ENCODE measurements at regions not wholly inside any gene's neighbourhood (a gene's known extent, or its start where the extent isn't known, plus 50 kb on each side); places are given as distances from the start of the nearest gene placed in this dataset.

DNA sequence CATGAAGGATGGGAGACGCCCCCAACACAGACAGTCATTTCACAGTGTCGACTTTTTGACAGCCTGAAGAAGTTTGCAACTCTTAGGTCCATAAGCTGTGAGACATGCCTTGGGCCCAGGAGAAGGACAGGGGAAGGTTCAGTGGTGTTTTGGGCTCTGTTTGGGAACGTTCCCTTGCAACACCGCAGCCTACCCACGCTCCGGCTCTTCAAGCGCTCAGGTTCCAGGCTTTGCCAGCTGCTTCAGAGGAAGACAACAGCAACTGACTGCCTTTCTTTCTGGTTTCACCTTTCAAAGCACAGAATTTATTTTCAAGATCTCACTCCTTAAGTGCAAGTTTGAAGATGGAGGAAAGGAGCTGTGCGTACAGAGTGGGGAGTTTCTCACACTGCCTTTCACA, 575.8 kb upstream of the B3GAT1 start:
- BruUV-seq (replicated peaks): no TSS peak
- peaks cover 6% of the 10 kb centered on the region for H3K27me3 ChIP-seq (ENCODE audit: insufficient read depth, low read length)
- H3K36me3 ChIP-seq (ENCODE audit: control insufficient read depth in 1 of 2, insufficient read depth in 2 of 2, low read length in 2 of 2): no peaks in the 10 kb centered on the region
- no peak overlapping the region for H2AFZ ChIP-seq (ENCODE audit: low read depth, low read length, poor library complexity, severe bottlenecking)
- no peak for TF ChIP-seq ZNF274 (IDR thresholded peaks at IDR 0.05; ENCODE audit: low read depth, low read length)
- TF ChIP-seq, protein P1, sequence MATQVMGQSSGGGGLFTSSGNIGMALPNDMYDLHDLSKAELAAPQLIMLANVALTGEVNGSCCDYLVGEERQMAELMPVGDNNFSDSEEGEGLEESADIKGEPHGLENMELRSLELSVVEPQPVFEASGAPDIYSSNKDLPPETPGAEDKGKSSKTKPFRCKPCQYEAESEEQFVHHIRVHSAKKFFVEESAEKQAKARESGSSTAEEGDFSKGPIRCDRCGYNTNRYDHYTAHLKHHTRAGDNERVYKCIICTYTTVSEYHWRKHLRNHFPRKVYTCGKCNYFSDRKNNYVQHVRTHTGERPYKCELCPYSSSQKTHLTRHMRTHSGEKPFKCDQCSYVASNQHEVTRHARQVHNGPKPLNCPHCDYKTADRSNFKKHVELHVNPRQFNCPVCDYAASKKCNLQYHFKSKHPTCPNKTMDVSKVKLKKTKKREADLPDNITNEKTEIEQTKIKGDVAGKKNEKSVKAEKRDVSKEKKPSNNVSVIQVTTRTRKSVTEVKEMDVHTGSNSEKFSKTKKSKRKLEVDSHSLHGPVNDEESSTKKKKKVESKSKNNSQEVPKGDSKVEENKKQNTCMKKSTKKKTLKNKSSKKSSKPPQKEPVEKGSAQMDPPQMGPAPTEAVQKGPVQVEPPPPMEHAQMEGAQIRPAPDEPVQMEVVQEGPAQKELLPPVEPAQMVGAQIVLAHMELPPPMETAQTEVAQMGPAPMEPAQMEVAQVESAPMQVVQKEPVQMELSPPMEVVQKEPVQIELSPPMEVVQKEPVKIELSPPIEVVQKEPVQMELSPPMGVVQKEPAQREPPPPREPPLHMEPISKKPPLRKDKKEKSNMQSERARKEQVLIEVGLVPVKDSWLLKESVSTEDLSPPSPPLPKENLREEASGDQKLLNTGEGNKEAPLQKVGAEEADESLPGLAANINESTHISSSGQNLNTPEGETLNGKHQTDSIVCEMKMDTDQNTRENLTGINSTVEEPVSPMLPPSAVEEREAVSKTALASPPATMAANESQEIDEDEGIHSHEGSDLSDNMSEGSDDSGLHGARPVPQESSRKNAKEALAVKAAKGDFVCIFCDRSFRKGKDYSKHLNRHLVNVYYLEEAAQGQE (IDR thresholded peaks at IDR 0.05; ENCODE audit: low read depth): no peak
- TF ChIP-seq SP1 (IDR thresholded peaks at IDR 0.05; ENCODE audit: low read depth): no peak
- TF ChIP-seq CBX3 (IDR thresholded peaks at IDR 0.05; ENCODE audit: low read depth): no peak
- TF ChIP-seq, protein P2, sequence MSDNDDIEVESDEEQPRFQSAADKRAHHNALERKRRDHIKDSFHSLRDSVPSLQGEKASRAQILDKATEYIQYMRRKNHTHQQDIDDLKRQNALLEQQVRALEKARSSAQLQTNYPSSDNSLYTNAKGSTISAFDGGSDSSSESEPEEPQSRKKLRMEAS (IDR thresholded peaks at IDR 0.05): no peak
- TF ChIP-seq RAD21 (IDR thresholded peaks at IDR 0.05; ENCODE audit: low read depth): no peak
- TF ChIP-seq POLR2A (IDR thresholded peaks at IDR 0.05; ENCODE audit: borderline replicate concordance, extremely low read depth, insufficient read depth, insufficient read length): no peak
- TF ChIP-seq TCF7L2 (IDR thresholded peaks at IDR 0.05; ENCODE audit: borderline replicate concordance, extremely low read depth, insufficient read depth, insufficient read length): no peak
- TF ChIP-seq, protein P3, sequence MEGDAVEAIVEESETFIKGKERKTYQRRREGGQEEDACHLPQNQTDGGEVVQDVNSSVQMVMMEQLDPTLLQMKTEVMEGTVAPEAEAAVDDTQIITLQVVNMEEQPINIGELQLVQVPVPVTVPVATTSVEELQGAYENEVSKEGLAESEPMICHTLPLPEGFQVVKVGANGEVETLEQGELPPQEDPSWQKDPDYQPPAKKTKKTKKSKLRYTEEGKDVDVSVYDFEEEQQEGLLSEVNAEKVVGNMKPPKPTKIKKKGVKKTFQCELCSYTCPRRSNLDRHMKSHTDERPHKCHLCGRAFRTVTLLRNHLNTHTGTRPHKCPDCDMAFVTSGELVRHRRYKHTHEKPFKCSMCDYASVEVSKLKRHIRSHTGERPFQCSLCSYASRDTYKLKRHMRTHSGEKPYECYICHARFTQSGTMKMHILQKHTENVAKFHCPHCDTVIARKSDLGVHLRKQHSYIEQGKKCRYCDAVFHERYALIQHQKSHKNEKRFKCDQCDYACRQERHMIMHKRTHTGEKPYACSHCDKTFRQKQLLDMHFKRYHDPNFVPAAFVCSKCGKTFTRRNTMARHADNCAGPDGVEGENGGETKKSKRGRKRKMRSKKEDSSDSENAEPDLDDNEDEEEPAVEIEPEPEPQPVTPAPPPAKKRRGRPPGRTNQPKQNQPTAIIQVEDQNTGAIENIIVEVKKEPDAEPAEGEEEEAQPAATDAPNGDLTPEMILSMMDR (IDR thresholded peaks at IDR 0.05 in 2 of 3, conservative IDR thresholded peaks at IDR 0.05 in 1 of 3; ENCODE audit: borderline replicate concordance in 1 of 3, insufficient read depth in 1 of 3, low read depth in 2 of 3, low read length in 2 of 3): no peak
- no peak for TF ChIP-seq ELF1 (IDR thresholded peaks at IDR 0.05; ENCODE audit: borderline replicate concordance, low read depth)
- TF ChIP-seq POLR2AphosphoS5 (IDR thresholded peaks at IDR 0.05; ENCODE audit: low read depth, low read length): no peak
- TF ChIP-seq EZH2 (IDR thresholded peaks at IDR 0.05): no peak
- no peak for TF ChIP-seq SIN3A (IDR thresholded peaks at IDR 0.05; ENCODE audit: low read depth)
- TF ChIP-seq ZFX (IDR thresholded peaks at IDR 0.05): no peak
- no peaks in the 10 kb centered on the region for H3K9me3 ChIP-seq (ENCODE audit: control insufficient read depth in 1 of 2, insufficient read depth in 1 of 2, low read depth in 1 of 2, low read length in 2 of 2)
- H3K4me1 ChIP-seq (ENCODE audit: control insufficient read depth in 1 of 2, insufficient read depth in 2 of 2, low read length in 2 of 2): no peaks in the 10 kb centered on the region
- no peaks in the 10 kb centered on the region for H4K20me1 ChIP-seq (ENCODE audit: insufficient read depth)
- CTCF ChIA-PET: no interaction called here
- no peak overlapping the region for H3K4me2 ChIP-seq (ENCODE audit: low read length)
- RAD21 ChIA-PET (ENCODE audit: low non-redundant PET in 1 of 2, low total read pairs in 2 of 2, uncharacterized antibody in 2 of 2, unreplicated experiment in 2 of 2): no interaction called here
- H3K9me2 ChIP-seq (ENCODE audit: insufficient read depth): no peaks in the 10 kb centered on the region
- POLR2A ChIA-PET: no interaction called here
- DNase-seq (ENCODE audit: low read depth, low spot score): no peak
- H3K27ac ChIP-seq (ENCODE audit: low read depth, low read length): no peak overlapping the region
- H3K4me3 ChIP-seq (replicated peaks in 1 of 2; ENCODE audit: low read depth in 1 of 2, low read length in 2 of 2): no peak overlapping the region
- intact Hi-C loops (cut with micrococcal nuclease): no loop called here
- no peak overlapping the region for H3K9ac ChIP-seq (ENCODE audit: low read length)
- no peak for ATAC-seq
- no peaks in the 10 kb centered on the region for H3K79me2 ChIP-seq (ENCODE audit: insufficient read depth, low read length)

All from HCT116 (cell line).